ENCODE measurements at regions not wholly inside any gene's neighbourhood (a gene's known extent, or its start where the extent isn't known, plus 50 kb on each side); places are given as distances from the start of the nearest gene placed in this dataset.

- ATAC-seq (ENCODE audit: low read depth) (no peak), DNase-seq (no peak)
- Mint-ChIP-seq H3K9me3 (ENCODE audit: insufficient read depth) (peaks cover 12% of the 10 kb centered on the region), H3K4me3 (no peak overlapping the region), H3K4me1 (no peaks in the 10 kb centered on the region), H3K27me3 (no peaks in the 10 kb centered on the region), H3K27ac (no peak overlapping the region)
- Histone ChIP-seq H3K4me1 (ENCODE audit: control insufficient read depth in 2 of 2, insufficient read depth in 2 of 2, low read length in 2 of 2) (no peaks in the 10 kb centered on the region), H3K4me3 (ENCODE audit: control extremely low read depth in 1 of 5, extremely low read depth in 1 of 5, insufficient read depth in 1 of 5, low read depth in 2 of 5, low read length in 4 of 5) (no peak overlapping the region), H3K27ac (ENCODE audit: low read length in 2 of 2) (no peak overlapping the region), H3K9me3 (ENCODE audit: control extremely low read depth in 1 of 3, control insufficient read depth in 2 of 3, insufficient read depth in 1 of 3, low read length in 2 of 3) (peaks cover 0 to 15% (median 10%) of the 10 kb centered on the region in 3 donors), H3K79me2 (ENCODE audit: control insufficient read depth, insufficient read depth, low read length) (no peaks in the 10 kb centered on the region), H3K4me2 (replicated peaks; ENCODE audit: low read depth, low read length, poor library complexity, severe bottlenecking) (no peak overlapping the region), H3K36me3 (replicated peaks in 1 of 2; ENCODE audit: control extremely low read depth in 1 of 2, control insufficient read depth in 1 of 2, extremely low read depth in 1 of 2, insufficient read depth in 2 of 2, low read length in 1 of 2) (no peaks in the 10 kb centered on the region), H3K9ac (ENCODE audit: low read length) (no peak overlapping the region), H2AFZ (ENCODE audit: insufficient read depth, low read depth, low read length, poor library complexity, severe bottlenecking) (no peak overlapping the region), H3K27me3 (replicated peaks in 1 of 4; ENCODE audit: control extremely low read depth in 1 of 4, control insufficient read depth in 3 of 4, insufficient read depth in 4 of 4, low read length in 3 of 4) (no peaks in the 10 kb centered on the region), H4K20me1 (ENCODE audit: control insufficient read depth, insufficient read depth, low read length, poor library complexity, severe bottlenecking) (no peaks in the 10 kb centered on the region)
- WGBS (ENCODE audit: insufficient coverage), result 100% methylated on average over 1 of the region's 1 CpG
- POLR2A ChIA-PET, result no interaction called here
- TF ChIP-seq CTCF (IDR thresholded peaks at IDR 0.05) (no peak), EZH2 (IDR thresholded peaks at IDR 0.05; ENCODE audit: borderline replicate concordance, insufficient read depth, low read depth, low read length, poor library complexity, severe bottlenecking) (no peak)
- intact Hi-C loops (cut with micrococcal nuclease), result no loop called here
- CTCF ChIA-PET, result no interaction called here
Measured at GRCh38 chr7:118583641-118584040, 359.1 kb downstream of the ANKRD7 start.

- Histone ChIP-seq H2AFZ (ENCODE audit: insufficient read depth, low read depth, low read length, poor library complexity, severe bottlenecking) (no peak overlapping the region), H3K4me1 (ENCODE audit: control insufficient read depth in 2 of 2, insufficient read depth in 2 of 2, low read length in 2 of 2) (no peaks in the 10 kb centered on the region), H3K27me3 (replicated peaks in 1 of 4; ENCODE audit: control extremely low read depth in 1 of 4, control insufficient read depth in 3 of 4, insufficient read depth in 4 of 4, low read length in 3 of 4) (no peaks in the 10 kb centered on the region), H3K36me3 (replicated peaks in 1 of 2; ENCODE audit: control extremely low read depth in 1 of 2, control insufficient read depth in 1 of 2, extremely low read depth in 1 of 2, insufficient read depth in 2 of 2, low read length in 1 of 2) (no peaks in the 10 kb centered on the region), H3K9ac (ENCODE audit: low read length) (no peak overlapping the region), H3K4me2 (replicated peaks; ENCODE audit: low read depth, low read length, poor library complexity, severe bottlenecking) (no peak overlapping the region), H4K20me1 (ENCODE audit: control insufficient read depth, insufficient read depth, low read length, poor library complexity, severe bottlenecking) (no peaks in the 10 kb centered on the region), H3K4me3 (ENCODE audit: control extremely low read depth in 1 of 5, extremely low read depth in 1 of 5, insufficient read depth in 1 of 5, low read depth in 2 of 5, low read length in 4 of 5) (no peak overlapping the region), H3K27ac (ENCODE audit: low read length in 2 of 2) (no peak overlapping the region), H3K9me3 (ENCODE audit: control extremely low read depth in 1 of 3, control insufficient read depth in 2 of 3, insufficient read depth in 1 of 3, low read length in 2 of 3) (peaks cover 0 to 15% (median 10%) of the 10 kb centered on the region in 3 donors), H3K79me2 (ENCODE audit: control insufficient read depth, insufficient read depth, low read length) (no peaks in the 10 kb centered on the region)
- Mint-ChIP-seq H3K4me1 (no peaks in the 10 kb centered on the region), H3K27ac (no peak overlapping the region), H3K27me3 (no peaks in the 10 kb centered on the region), H3K9me3 (ENCODE audit: insufficient read depth) (peaks cover 15% of the 10 kb centered on the region), H3K4me3 (no peak overlapping the region)
- ChIA-PET CTCF (no interaction called here), POLR2A (no interaction called here)
- intact Hi-C loops (cut with micrococcal nuclease), result no loop called here
- ATAC-seq (ENCODE audit: low read depth), result no peak
- TF ChIP-seq EZH2 (IDR thresholded peaks at IDR 0.05; ENCODE audit: borderline replicate concordance, insufficient read depth, low read depth, low read length, poor library complexity, severe bottlenecking) (no peak), CTCF (IDR thresholded peaks at IDR 0.05) (no peak)
- WGBS (ENCODE audit: insufficient coverage), result no CpG with 5 or more reads among the region's 1 CpG
- no peak for DNase-seq
Measured at GRCh38 chr7:118586248-118586647, 361.7 kb downstream of the ANKRD7 start.
